Immature natural killer cell (primary cell): ENCODE measurements at regions not wholly inside any gene's neighbourhood (a gene's known extent, or its start where the extent isn't known, plus 50 kb on each side); places are given as distances from the start of the nearest gene placed in this dataset.
"Not testable (repeated sequence)": the region's sequence is repeated elsewhere in the genome, so short reads cannot be mapped to it uniquely, and the experiment has no call there.

ENCODE experiments used
- DNase-seq, 3 donors: peaks; one replicate each; pipeline ENCODE4 v3.0.0; 2022; ENCODE audit warnings: mixed read lengths in 1 of 3
- H3K27ac Mint-ChIP-seq, 6 donors: one replicate each; pipeline ENCODE4 v1.8.0; 2020; ENCODE audit warnings: mixed read lengths in 6 of 6, mild to moderate bottlenecking in 5 of 6, inconsistent platforms in 4 of 6, moderate library complexity in 3 of 6
- H3K27me3 Mint-ChIP-seq, 3 donors: one replicate each; pipeline ENCODE4 v1.8.0; 2020 to 2021; ENCODE audit warnings: low read depth in 3 of 3, mild to moderate bottlenecking in 3 of 3, mixed read lengths in 3 of 3, moderate library complexity in 3 of 3, inconsistent platforms in 1 of 3
- H3K36me3 Mint-ChIP-seq, 3 donors: one replicate each; pipeline ENCODE4 v1.8.0; 2020; ENCODE audit warnings: mixed read lengths in 3 of 3, inconsistent platforms in 2 of 3, mild to moderate bottlenecking in 2 of 3
- H3K4me1 Mint-ChIP-seq, 2 donors: one replicate each; pipeline ENCODE4 v1.8.0; 2020; ENCODE audit warnings: inconsistent platforms in 2 of 2, mild to moderate bottlenecking in 2 of 2, mixed read lengths in 2 of 2, moderate library complexity in 1 of 2
- H3K4me3 Mint-ChIP-seq, 5 donors: one replicate each; pipeline ENCODE4 v1.8.0; 2020; ENCODE audit warnings: mild to moderate bottlenecking in 5 of 5, mixed read lengths in 5 of 5, inconsistent platforms in 3 of 5, moderate library complexity in 3 of 5
- H3K9me3 Mint-ChIP-seq, 6 donors: one replicate each; pipeline ENCODE4 v1.8.0; 2020; ENCODE audit warnings: mild to moderate bottlenecking in 6 of 6, mixed read lengths in 6 of 6, inconsistent platforms in 4 of 6, moderate library complexity in 3 of 6

DNA sequence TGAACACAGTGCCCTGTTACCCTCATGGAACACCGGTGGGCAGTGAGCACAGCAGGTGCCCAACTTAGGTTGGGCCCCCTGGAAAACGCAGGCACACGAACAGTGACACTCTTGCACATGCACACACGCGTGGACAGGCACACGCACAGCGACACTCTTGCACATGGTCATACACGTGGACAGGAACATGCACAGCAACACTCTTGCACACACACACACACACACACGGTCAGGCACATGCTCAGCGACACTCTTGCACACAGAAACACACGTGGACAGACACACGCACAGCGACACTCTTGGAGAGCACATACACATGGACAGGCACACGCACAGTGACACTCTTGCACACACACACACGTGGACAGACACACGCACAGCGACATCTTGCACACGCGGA, 559.4 kb upstream of the ADAMTS16 start:
- Mint-ChIP-seq H3K27ac (no peak overlapping the region), H3K9me3 (peaks cover 2 to 34% (median 14%) of the 10 kb centered on the region in 6 donors), H3K36me3 (no peaks in the 10 kb centered on the region)

DNA sequence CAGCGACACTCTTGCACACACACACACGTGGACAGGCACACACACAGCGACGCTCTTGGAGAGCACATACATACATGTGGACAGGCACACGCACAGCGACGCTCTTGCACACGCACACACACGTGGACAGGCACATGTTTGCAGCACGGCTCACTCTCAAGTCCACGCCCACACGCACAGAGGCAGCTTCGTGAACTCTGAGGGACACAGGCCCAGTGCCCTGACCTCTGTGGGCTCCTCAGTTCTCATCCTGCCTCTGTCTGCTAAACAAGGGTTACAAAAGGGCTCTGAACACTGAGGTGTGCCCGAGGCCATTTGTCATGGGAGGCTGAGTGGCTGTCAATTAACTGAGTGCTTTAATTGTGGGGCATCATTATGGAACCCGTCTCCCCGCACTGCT, 558.8 kb upstream of the ADAMTS16 start:
- Mint-ChIP-seq H3K27ac (no peak overlapping the region), H3K4me1 (no peaks in the 10 kb centered on the region), H3K9me3 (peaks cover 2 to 38% (median 14%) of the 10 kb centered on the region in 6 donors), H3K27me3 (peaks cover 0 to 1% (median 0%) of the 10 kb centered on the region in 3 donors), H3K36me3 (no peaks in the 10 kb centered on the region), H3K4me3 (no peak overlapping the region)
- no peak for DNase-seq

More for the DNA sequence above, 559.4 kb upstream of the ADAMTS16 start:
- Mint-ChIP-seq H3K4me3 (no peak overlapping the region), H3K4me1 (no peaks in the 10 kb centered on the region), H3K27me3 (peaks cover 0 to 1% (median 0%) of the 10 kb centered on the region in 3 donors)
- DNase-seq, result no peak

DNA sequence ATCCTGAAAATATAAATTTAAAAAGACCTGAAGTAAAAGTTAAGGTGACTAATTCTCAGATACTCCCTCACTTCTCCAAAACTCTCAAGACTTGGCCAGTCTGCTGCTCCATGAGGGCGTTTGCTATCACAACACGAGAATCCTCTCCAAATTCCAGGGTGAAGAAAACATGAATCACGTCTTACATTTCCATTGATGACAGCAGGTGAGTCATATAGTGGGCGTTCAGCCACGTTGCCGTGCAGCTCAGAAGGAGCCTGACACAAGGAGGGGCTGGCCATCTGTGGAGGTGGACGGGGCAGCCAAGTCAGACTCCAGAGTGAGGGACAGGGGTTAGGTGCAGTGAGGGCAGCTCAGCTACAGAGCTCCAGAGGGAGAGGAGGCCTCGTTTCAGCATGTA, 555.1 kb upstream of the ADAMTS16 start:
- Mint-ChIP-seq H3K36me3 (no peaks in the 10 kb centered on the region), H3K27ac (no peak overlapping the region), H3K27me3 (peaks cover 0 to 1% (median 0%) of the 10 kb centered on the region in 3 donors), H3K9me3 (peaks cover 0 to 38% (median 16%) of the 10 kb centered on the region in 6 donors), H3K4me3 (no peak overlapping the region), H3K4me1 (no peaks in the 10 kb centered on the region)
- DNase-seq, result no peak

DNA sequence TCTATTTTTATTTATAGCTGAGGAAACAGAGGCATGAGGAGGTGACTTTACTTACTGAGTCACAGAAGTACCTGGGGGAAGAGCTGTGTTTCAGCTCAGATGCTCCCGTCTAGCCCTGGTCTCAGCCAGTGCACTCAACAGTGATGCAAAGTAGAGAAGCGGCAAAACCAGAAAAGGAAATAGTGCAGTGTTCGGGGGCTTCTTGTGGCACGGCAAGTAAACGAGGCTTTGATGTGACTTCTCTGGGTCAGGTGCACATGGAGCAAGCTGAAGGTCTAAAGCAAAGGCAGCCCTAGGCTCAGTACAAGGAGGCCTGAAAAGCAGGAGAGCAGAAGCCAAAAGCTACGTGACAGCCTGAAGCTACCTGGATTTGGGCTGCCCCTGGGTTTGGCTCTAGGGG, 526.7 kb upstream of the ADAMTS16 start:
- Mint-ChIP-seq H3K4me1 (no peaks in the 10 kb centered on the region), H3K9me3 (peaks cover 5 to 22% (median 8%) of the 10 kb centered on the region in 6 donors), H3K27me3 (peaks cover 0 to 3% (median 2%) of the 10 kb centered on the region in 3 donors), H3K4me3 (no peak overlapping the region), H3K36me3 (peaks cover 0 to 3% (median 0%) of the 10 kb centered on the region in 3 donors), H3K27ac (no peak overlapping the region)
- no peak for DNase-seq

DNA sequence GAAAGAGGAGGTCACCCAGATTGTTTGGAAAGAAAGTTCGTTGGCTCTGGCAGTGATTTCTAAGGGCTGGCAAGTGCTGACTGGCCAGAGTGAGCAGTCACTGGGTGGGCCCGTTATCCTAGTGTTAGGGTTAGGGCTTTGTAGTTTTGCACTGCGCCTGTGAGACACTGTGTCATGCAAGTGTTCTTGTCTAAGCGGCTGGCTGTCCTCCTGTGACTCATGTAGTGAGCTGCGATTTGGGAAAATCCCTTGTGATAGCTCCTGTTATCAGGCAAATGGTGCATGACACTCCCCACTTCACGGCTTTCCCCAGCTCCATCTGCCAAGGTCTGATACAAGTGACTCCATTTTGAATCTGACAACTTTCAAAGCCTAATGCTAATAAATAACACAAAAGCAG, 526.0 kb upstream of the ADAMTS16 start:
- peaks cover 0 to 3% (median 2%) of the 10 kb centered on the region in 3 donors for H3K27me3 Mint-ChIP-seq
- H3K4me1 Mint-ChIP-seq, result no peaks in the 10 kb centered on the region
- no peak overlapping the region for H3K4me3 Mint-ChIP-seq
- peaks cover 5 to 20% (median 8%) of the 10 kb centered on the region in 6 donors for H3K9me3 Mint-ChIP-seq
- H3K36me3 Mint-ChIP-seq, result peaks cover 0 to 3% (median 0%) of the 10 kb centered on the region in 3 donors
- no peak for DNase-seq
- no peak overlapping the region for H3K27ac Mint-ChIP-seq

DNA sequence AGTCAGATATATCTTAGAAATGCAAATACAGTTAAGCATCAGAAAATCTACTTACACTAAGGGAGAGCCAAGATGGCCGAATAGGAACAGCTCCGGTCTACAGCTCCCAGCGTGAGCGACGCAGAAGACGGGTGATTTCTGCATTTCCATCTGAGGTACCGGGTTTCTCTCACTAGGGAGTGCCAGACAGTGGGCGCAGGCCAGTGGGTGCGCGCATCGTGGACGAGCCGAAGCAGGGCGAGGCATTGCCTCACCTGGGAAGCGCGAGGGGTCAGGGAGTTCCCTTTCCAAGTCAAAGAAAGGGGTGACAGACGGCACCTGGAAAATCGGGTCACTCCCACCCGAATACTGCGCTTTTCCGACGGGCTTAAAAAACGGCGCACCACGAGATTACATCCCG, 524.8 kb upstream of the ADAMTS16 start:
- H3K36me3 Mint-ChIP-seq, H3K27ac Mint-ChIP-seq, H3K4me3 Mint-ChIP-seq, H3K27me3 Mint-ChIP-seq, H3K4me1 Mint-ChIP-seq, DNase-seq: not testable (repeated sequence)
- peaks cover 4 to 17% (median 8%) of the 10 kb centered on the region in 6 donors for H3K9me3 Mint-ChIP-seq

DNA sequence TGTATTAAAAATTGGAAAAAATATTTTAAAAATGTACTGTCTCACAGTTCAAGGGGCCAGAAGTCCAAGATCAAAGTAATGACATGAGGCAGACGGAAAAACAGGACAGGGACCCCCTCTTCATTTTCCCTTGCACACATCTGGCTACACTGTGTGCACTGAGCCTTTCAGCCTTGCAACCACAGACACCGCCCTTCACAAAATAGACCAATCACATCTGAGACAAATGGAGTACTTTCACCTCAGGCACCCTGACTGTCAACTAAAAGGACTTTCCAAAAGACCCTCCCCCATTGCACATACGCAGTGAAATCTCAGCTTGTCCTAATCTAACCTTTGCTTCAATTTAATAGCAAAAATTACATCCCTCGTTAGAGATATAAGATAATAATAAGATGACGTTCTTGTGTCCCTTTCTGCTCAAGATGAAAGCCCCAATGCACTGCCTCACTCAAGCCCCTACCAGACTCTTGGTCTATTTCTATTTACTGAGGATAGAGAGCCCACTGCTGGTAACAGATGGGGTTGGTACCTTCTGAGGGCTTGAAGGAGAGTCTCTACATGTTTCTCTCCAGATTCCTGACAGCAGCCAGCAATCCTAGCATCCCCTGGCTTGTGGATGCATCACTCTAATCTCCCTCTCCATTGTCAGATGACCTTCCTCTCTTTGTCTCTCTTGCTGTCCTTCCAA, 514.8 kb upstream of the ADAMTS16 start:
- DNase-seq, result no peak
- Mint-ChIP-seq H3K36me3 (peaks cover 0 to 8% (median 0%) of the 10 kb centered on the region in 3 donors), H3K4me1 (no peaks in the 10 kb centered on the region), H3K27ac (no peak overlapping the region), H3K4me3 (no peak overlapping the region), H3K27me3 (peaks cover 0 to 4% (median 0%) of the 10 kb centered on the region in 3 donors), H3K9me3 (peaks cover 0 to 26% (median 6%) of the 10 kb centered on the region in 6 donors)

DNA sequence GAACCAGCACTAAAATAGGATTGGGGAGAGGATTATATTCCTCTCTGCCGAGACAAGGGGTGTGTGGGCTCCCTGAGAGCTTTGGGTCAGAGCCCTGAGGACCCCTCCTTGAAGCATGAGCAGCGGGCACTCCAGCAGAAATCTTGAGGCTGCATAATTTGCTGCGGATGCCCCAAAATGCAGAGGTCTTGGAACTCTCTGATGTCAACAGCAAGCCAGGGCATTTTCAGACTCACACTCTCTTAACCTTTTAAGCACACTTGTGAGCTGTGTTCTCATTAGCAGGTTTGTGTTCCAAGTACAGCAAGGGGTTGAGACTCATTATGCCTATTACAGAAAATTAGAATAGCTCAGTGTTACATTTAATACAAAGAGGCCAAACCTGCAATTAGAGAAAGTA, 513.0 kb upstream of the ADAMTS16 start:
- peaks cover 0 to 26% (median 7%) of the 10 kb centered on the region in 6 donors for H3K9me3 Mint-ChIP-seq
- no peak for DNase-seq
- no peaks in the 10 kb centered on the region for H3K4me1 Mint-ChIP-seq
- H3K4me3 Mint-ChIP-seq, result no peak overlapping the region
- H3K27me3 Mint-ChIP-seq, result peaks cover 0 to 4% (median 0%) of the 10 kb centered on the region in 3 donors
- peaks cover 0 to 8% (median 0%) of the 10 kb centered on the region in 3 donors for H3K36me3 Mint-ChIP-seq
- no peak overlapping the region for H3K27ac Mint-ChIP-seq

DNA sequence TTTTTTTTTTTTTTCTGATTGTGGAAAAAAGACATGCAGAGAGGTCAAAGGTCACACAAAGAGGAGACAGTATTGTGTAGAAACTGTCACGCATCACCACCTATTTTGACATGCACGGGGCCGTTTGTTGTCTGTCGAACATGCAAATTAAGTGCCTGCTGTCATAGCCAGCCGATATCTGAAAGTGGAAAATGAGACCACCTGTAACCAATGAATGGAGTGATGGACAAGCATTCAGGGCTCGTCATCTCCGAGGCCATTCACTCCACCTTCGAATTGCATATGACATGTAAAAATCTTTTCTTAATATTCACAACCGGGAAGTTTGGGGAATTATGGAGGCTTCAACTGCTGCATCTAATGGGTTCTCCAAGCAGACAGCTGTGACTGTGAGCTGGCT, 512.2 kb upstream of the ADAMTS16 start:
- Mint-ChIP-seq H3K4me1 (no peaks in the 10 kb centered on the region), H3K4me3 (no peak overlapping the region), H3K9me3 (peaks cover 0 to 34% (median 7%) of the 10 kb centered on the region in 6 donors), H3K27me3 (peaks cover 0 to 2% (median 0%) of the 10 kb centered on the region in 3 donors), H3K36me3 (peaks cover 0 to 8% (median 0%) of the 10 kb centered on the region in 3 donors), H3K27ac (no peak overlapping the region)
- DNase-seq, result no peak

DNA sequence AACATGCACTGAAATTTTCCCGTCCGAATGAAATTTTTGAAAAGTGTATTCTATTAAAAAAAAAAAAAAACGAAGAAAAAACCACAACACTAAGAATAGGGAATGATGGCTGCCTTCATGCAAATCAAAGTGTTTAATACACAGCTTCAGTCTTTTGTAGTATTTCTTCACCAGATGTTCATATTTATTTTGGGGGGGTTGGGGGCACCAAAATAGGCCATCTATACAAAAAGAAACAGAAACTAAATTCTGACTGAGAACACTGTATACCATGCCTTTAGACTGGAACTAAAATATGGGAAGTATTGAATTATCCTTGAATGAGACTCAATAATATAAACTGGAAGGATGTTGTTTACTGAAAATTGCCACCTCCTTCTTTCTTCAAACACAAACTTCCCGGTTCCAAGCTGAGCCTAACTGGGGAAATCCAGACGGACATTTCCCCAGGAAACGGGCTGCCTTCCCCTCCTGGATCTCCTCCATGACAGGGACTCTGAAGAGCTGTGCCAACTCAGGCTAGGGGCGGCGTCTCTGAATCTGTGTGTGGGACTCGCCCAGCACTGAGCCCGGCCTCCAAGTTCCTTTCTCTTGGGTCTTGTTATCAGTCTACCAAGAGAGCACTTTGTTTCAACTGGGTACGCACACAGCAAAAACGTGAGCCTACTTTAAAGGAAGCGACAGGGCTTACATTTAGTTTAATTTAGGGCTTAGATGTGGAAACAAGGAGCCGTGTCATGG, 511.3 kb upstream of the ADAMTS16 start:
- peaks cover 0 to 8% (median 0%) of the 10 kb centered on the region in 3 donors for H3K36me3 Mint-ChIP-seq
- H3K27me3 Mint-ChIP-seq, result no peaks in the 10 kb centered on the region
- no peaks in the 10 kb centered on the region for H3K4me1 Mint-ChIP-seq
- H3K27ac Mint-ChIP-seq, result no peak overlapping the region
- peaks cover 0 to 37% (median 7%) of the 10 kb centered on the region in 6 donors for H3K9me3 Mint-ChIP-seq
- DNase-seq, result no peak
- no peak overlapping the region for H3K4me3 Mint-ChIP-seq

DNA sequence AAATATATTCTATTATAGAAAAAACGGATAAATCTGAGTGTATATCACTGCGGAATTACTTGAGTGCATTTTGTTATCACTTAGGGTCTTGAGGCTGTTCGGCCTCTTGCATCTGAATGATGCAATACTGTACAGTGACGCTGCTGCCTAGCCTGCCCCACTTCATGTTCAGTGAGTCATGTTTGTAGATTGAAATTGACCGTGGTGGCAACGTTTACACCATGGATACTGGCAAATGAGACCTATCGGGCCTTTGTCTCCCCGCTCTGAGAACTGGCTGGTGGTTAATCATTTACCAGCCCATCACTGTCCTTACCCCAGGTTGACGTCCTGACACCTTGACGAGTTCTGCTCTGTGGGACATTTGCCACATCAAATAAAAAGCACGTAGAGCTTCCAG, 510.1 kb upstream of the ADAMTS16 start:
- H3K4me3 Mint-ChIP-seq, result no peak overlapping the region
- peaks cover 0 to 8% (median 0%) of the 10 kb centered on the region in 3 donors for H3K36me3 Mint-ChIP-seq
- no peak overlapping the region for H3K27ac Mint-ChIP-seq

DNA sequence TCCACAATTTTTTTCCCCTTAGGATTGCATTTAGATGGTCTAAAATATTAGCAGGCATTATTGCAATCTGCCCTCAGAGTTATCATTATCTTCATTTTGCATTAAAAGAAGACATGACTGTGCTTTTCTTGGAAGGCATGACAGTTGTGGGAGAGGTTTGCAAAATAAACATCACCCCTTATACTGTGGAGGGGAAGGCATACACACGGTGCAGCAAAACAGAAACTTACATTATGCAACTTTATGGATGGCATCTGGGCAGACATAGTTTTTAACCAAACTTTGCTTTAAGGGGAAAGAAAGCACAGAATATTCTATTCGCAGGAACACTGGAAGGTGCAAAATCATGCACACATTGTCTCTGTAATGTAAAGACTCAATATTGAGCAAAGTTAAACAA, 505.8 kb upstream of the ADAMTS16 start:
- no peaks in the 10 kb centered on the region for H3K27me3 Mint-ChIP-seq
- H3K4me3 Mint-ChIP-seq, result no peak overlapping the region
- no peaks in the 10 kb centered on the region for H3K36me3 Mint-ChIP-seq
- no peak overlapping the region for H3K27ac Mint-ChIP-seq
- DNase-seq, result no peak
- peaks cover 0 to 27% (median 3%) of the 10 kb centered on the region in 6 donors for H3K9me3 Mint-ChIP-seq
- no peaks in the 10 kb centered on the region for H3K4me1 Mint-ChIP-seq

More for the DNA sequence above, 510.1 kb upstream of the ADAMTS16 start:
- peaks cover 0 to 37% (median 5%) of the 10 kb centered on the region in 6 donors for H3K9me3 Mint-ChIP-seq
- no peak for DNase-seq
- H3K27me3 Mint-ChIP-seq, result no peaks in the 10 kb centered on the region
- H3K4me1 Mint-ChIP-seq, result no peaks in the 10 kb centered on the region

DNA sequence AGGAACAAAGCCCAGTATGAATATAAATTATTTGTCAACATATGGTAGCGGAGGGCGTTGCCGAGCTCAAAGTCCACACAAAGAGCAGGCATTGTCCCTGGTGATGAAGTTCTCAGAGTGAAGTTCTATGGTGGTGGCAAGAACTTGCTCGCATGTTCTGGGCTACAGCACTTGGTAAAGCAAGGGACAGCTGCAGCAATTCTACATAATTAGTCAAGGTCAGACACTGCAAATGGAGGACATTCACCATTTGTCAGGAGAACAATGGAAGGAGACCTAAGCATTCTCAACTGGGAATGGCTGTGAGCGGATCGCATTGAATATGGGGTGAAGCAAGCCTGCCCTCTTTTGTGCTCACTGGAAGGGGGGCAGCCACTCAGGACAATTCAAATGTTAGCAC, 503.8 kb upstream of the ADAMTS16 start:
- Mint-ChIP-seq H3K27ac (no peak overlapping the region), H3K4me3 (no peak overlapping the region), H3K9me3 (peaks cover 0 to 19% (median 2%) of the 10 kb centered on the region in 6 donors), H3K27me3 (no peaks in the 10 kb centered on the region), H3K36me3 (no peaks in the 10 kb centered on the region), H3K4me1 (no peaks in the 10 kb centered on the region)
- no peak for DNase-seq

DNA sequence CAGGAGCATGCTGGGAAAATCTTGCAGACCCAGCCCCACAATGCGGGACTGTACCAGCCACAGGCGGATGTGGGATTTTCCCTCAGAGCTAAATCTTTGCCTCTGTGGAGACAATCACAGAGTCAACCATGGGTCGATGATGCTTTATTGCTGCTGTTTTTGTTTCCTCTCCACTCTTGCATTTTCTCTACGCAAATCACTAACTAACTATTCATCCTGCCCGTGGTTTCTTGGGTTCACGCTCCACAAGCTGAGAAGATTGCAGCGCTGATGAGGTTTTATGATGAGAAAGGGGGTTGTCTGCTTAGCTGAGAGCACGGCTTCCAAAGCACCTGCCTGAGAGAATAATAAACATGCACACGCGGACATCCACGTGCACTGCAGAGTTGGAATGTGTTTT, 500.2 kb upstream of the ADAMTS16 start:
- Mint-ChIP-seq H3K36me3 (no peaks in the 10 kb centered on the region), H3K4me1 (no peaks in the 10 kb centered on the region), H3K27me3 (no peaks in the 10 kb centered on the region), H3K27ac (no peak overlapping the region), H3K9me3 (peaks cover 0 to 15% (median 4%) of the 10 kb centered on the region in 6 donors), H3K4me3 (no peak overlapping the region)
- DNase-seq, result no peak
